Activated CD4-positive, CD25-positive, alpha-beta regulatory T cell (primary cell): ENCODE measurements at regions not wholly inside any gene's neighbourhood (a gene's known extent, or its start where the extent isn't known, plus 50 kb on each side); places are given as distances from the start of the nearest gene placed in this dataset.

ENCODE experiments used
- DNase-seq, 4 experiments: peaks; one replicate each; lab custom pipeline; 2025; lab: John Stamatoyannopoulos, UW

GRCh38 chr12:67370979-67371378, 101.8 kb downstream of the CAND1 start:
- DNase-seq: no peak

- no peak for DNase-seq
Measured at GRCh38 chr12:67377021-67377420, 107.9 kb downstream of the CAND1 start.

GRCh38 chr12:67377541-67377940, 108.4 kb downstream of the CAND1 start:
- no peak for DNase-seq

- no peak for DNase-seq
Measured at GRCh38 chr12:67382241-67382871, 113.2 kb downstream of the CAND1 start.

- DNase-seq: no peak
Measured at GRCh38 chr12:67386869-67387565, 117.9 kb downstream of the CAND1 start.

- no peak for DNase-seq
Measured at GRCh38 chr12:67388331-67389138, 119.4 kb downstream of the CAND1 start.

- DNase-seq: no peak
Measured at GRCh38 chr12:67390273-67390672, 121.1 kb downstream of the CAND1 start.

- no peak for DNase-seq
Measured at GRCh38 chr12:67391034-67391433, 121.9 kb downstream of the CAND1 start.

GRCh38 chr12:67391656-67392055, 122.5 kb downstream of the CAND1 start:
- DNase-seq: no peak

GRCh38 chr12:67394550-67394949, 125.4 kb downstream of the CAND1 start:
- DNase-seq: no peak

- no peak for DNase-seq
Measured at GRCh38 chr12:67400742-67401141, 131.6 kb downstream of the CAND1 start.

GRCh38 chr12:67410246-67410645, 141.1 kb downstream of the CAND1 start:
- no peak for DNase-seq

- DNase-seq: no peak
Measured at GRCh38 chr12:67410667-67411067, 141.5 kb downstream of the CAND1 start.

- no peak for DNase-seq
Measured at GRCh38 chr12:67411562-67411961, 142.4 kb downstream of the CAND1 start.

GRCh38 chr12:67413577-67413976, 144.4 kb downstream of the CAND1 start:
- no peak for DNase-seq

- DNase-seq: no peak
Measured at GRCh38 chr12:67414011-67414715, 145.0 kb downstream of the CAND1 start.

- no peak for DNase-seq
Measured at GRCh38 chr12:67415473-67415872, 146.3 kb downstream of the CAND1 start.

GRCh38 chr12:67419810-67420209, 150.7 kb downstream of the CAND1 start:
- DNase-seq: no peak

- no peak for DNase-seq
Measured at GRCh38 chr12:67420506-67420905, 151.3 kb downstream of the CAND1 start.

- DNase-seq: no peak
Measured at GRCh38 chr12:67422081-67422480, 152.9 kb downstream of the CAND1 start.

GRCh38 chr12:67424784-67425183, 155.6 kb downstream of the CAND1 start:
- no peak for DNase-seq

- no peak for DNase-seq
Measured at GRCh38 chr12:67425394-67425793, 156.2 kb downstream of the CAND1 start.
